ENCODE measurements at regions not wholly inside any gene's neighbourhood (a gene's known extent, or its start where the extent isn't known, plus 50 kb on each side); places are given as distances from the start of the nearest gene placed in this dataset.

- no peak for DNase-seq
- Mint-ChIP-seq H3K36me3 (ENCODE audit: low read depth) (no peaks in the 10 kb centered on the region), H3K27ac (no peak overlapping the region), H3K27me3 (no peaks in the 10 kb centered on the region), H3K9me3 (peaks cover 2% of the 10 kb centered on the region), H3K4me3 (no peak overlapping the region), H3K4me1 (ENCODE audit: low read depth) (peaks cover 19% of the 10 kb centered on the region)
- CTCF ChIA-PET: interaction anchor here (1.3 to 1.8 kb wide), 4 partner anchors 10 to 176 kb away, joined by 3 to 10 read pairs (median 4); partner anchors contain the start of gene ARHGEF3
- POLR2A ChIA-PET: interaction anchor here (1.3 kb wide), 1 partner anchor 17 kb away, joined by 4 read pairs; no protein-coding TSS in a partner anchor
- ATAC-seq: no peak
- TF ChIP-seq CTCF (IDR thresholded peaks at IDR 0.05): no peak
- intact Hi-C loops (cut with micrococcal nuclease): no loop called here
Observed at GRCh38 chr3:56977561-56977889, 82.9 kb upstream of the SPATA12 start.

- no peak for TF ChIP-seq CTCF (IDR thresholded peaks at IDR 0.05)
- ChIA-PET POLR2A (interaction anchor here (0.8 to 1.3 kb wide), 2 partner anchors 16 to 17 kb away, joined by 3 to 4 read pairs; no protein-coding TSS in a partner anchor), CTCF (interaction anchor here (1.3 to 1.8 kb wide), 4 partner anchors 11 to 175 kb away, joined by 3 to 10 read pairs (median 4); partner anchors contain the start of gene ARHGEF3)
- H3K4me3 Mint-ChIP-seq: no peak overlapping the region
- H3K9me3 Mint-ChIP-seq: peaks cover 2% of the 10 kb centered on the region
- intact Hi-C loops (cut with micrococcal nuclease): no loop called here
- no peak for ATAC-seq
- DNase-seq: no peak
- peaks cover 19% of the 10 kb centered on the region for H3K4me1 Mint-ChIP-seq (ENCODE audit: low read depth)
- no peaks in the 10 kb centered on the region for H3K27me3 Mint-ChIP-seq
- H3K36me3 Mint-ChIP-seq (ENCODE audit: low read depth): no peaks in the 10 kb centered on the region
- H3K27ac Mint-ChIP-seq: no peak overlapping the region
Observed at GRCh38 chr3:56976651-56977560, 83.6 kb upstream of the SPATA12 start.

- no peak for TF ChIP-seq CTCF (IDR thresholded peaks at IDR 0.05)
- Mint-ChIP-seq H3K4me1 (ENCODE audit: low read depth) (peaks cover 10% of the 10 kb centered on the region), H3K27me3 (no peaks in the 10 kb centered on the region), H3K4me3 (no peak overlapping the region), H3K27ac (no peak overlapping the region), H3K9me3 (peaks cover 2% of the 10 kb centered on the region), H3K36me3 (ENCODE audit: low read depth) (no peaks in the 10 kb centered on the region)
- ATAC-seq (no peak), DNase-seq (no peak)
- intact Hi-C loops (cut with micrococcal nuclease): no loop called here
- POLR2A ChIA-PET: no interaction called here
- CTCF ChIA-PET: interaction anchor here (1.8 kb wide), 1 partner anchor 12 kb away, joined by 10 read pairs; no protein-coding TSS in a partner anchor
Observed at GRCh38 chr3:56975567-56975966, 84.9 kb upstream of the SPATA12 start.

- Mint-ChIP-seq H3K4me1 (ENCODE audit: low read depth) (peaks cover 8% of the 10 kb centered on the region), H3K4me3 (no peak overlapping the region), H3K36me3 (ENCODE audit: low read depth) (no peaks in the 10 kb centered on the region), H3K27ac (no peak overlapping the region), H3K9me3 (peaks cover 2% of the 10 kb centered on the region), H3K27me3 (no peaks in the 10 kb centered on the region)
- intact Hi-C loops (cut with micrococcal nuclease): no loop called here
- no peak for TF ChIP-seq CTCF (IDR thresholded peaks at IDR 0.05)
- POLR2A ChIA-PET: no interaction called here
- CTCF ChIA-PET: interaction anchor here (1.0 to 1.1 kb wide), 3 partner anchors 84 to 175 kb away, joined by 3 to 5 read pairs (median 3); no protein-coding TSS in a partner anchor
- ATAC-seq: no peak
- no peak for DNase-seq
Observed at GRCh38 chr3:56974247-56974930, 86.1 kb upstream of the SPATA12 start.
